ENCODE measurements at regions not wholly inside any gene's neighbourhood (a gene's known extent, or its start where the extent isn't known, plus 50 kb on each side); places are given as distances from the start of the nearest gene placed in this dataset.

DNA sequence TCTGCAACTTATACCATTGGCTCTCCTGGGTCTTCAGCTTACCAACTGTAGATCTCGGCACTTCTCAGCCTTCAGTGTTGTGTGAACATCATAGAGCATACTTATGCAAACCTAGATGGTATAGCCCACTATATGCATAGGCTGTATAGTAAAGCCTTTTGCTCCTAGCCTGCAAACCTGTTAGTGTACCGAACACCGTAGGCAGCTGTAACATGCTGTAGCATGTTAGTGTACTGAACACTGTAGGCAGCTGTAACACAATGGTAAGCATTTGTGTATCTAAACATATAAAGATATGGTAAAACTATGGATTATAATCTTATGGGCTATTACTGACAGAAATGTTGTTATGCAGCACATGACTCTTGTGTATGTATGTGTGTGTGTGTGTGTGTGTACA lies 256.9 kb downstream of the WDR11 start:
- H3K4me1 ChIP-seq (ENCODE audit: insufficient read depth, insufficient read length) = no peaks in the 10 kb centered on the region
- H3K9ac ChIP-seq (ENCODE audit: insufficient read length, low read depth) = no peak overlapping the region
- H3K9me3 ChIP-seq (ENCODE audit: insufficient read depth, low read length) = no peaks in the 10 kb centered on the region
- DNase-seq (ENCODE audit: low read depth, low spot score) = no peak
- TF ChIP-seq ZNF274 (IDR thresholded peaks at IDR 0.05; ENCODE audit: low read depth, low read length) (no peak), YY1 (IDR thresholded peaks at IDR 0.05; ENCODE audit: insufficient read depth, insufficient read length) (no peak), SUZ12 (IDR thresholded peaks at IDR 0.05; ENCODE audit: extremely low read depth, insufficient read depth, insufficient read length) (no peak)
- H3K36me3 ChIP-seq (ENCODE audit: insufficient read depth, insufficient read length, low read length) = no peaks in the 10 kb centered on the region
- no peaks in the 10 kb centered on the region for H3K27me3 ChIP-seq (ENCODE audit: insufficient read depth, insufficient read length)
- no peak overlapping the region for H3K4me3 ChIP-seq (ENCODE audit: insufficient read length, low read depth)

GRCh38 chr10:121110369-121110768 lies 259.2 kb downstream of the WDR11 start:
- no peaks in the 10 kb centered on the region for H3K4me1 ChIP-seq (ENCODE audit: insufficient read depth, insufficient read length)
- no peaks in the 10 kb centered on the region for H3K9me3 ChIP-seq (ENCODE audit: insufficient read depth, low read length)
- H3K9ac ChIP-seq (ENCODE audit: insufficient read length, low read depth) = no peak overlapping the region
- no peaks in the 10 kb centered on the region for H3K27me3 ChIP-seq (ENCODE audit: insufficient read depth, insufficient read length)
- H3K36me3 ChIP-seq (ENCODE audit: insufficient read depth, insufficient read length, low read length) = no peaks in the 10 kb centered on the region
- H3K4me3 ChIP-seq (ENCODE audit: insufficient read length, low read depth) = no peak overlapping the region
- no peak for TF ChIP-seq YY1 (IDR thresholded peaks at IDR 0.05; ENCODE audit: insufficient read depth, insufficient read length)
- TF ChIP-seq ZNF274 (IDR thresholded peaks at IDR 0.05; ENCODE audit: low read depth, low read length) = no peak
- TF ChIP-seq SUZ12 (IDR thresholded peaks at IDR 0.05; ENCODE audit: extremely low read depth, insufficient read depth, insufficient read length) = no peak
- no peak for DNase-seq (ENCODE audit: low read depth, low spot score)

GRCh38 chr10:121112136-121112535 lies 261.0 kb downstream of the WDR11 start:
- TF ChIP-seq SUZ12 (IDR thresholded peaks at IDR 0.05; ENCODE audit: extremely low read depth, insufficient read depth, insufficient read length) (no peak), YY1 (IDR thresholded peaks at IDR 0.05; ENCODE audit: insufficient read depth, insufficient read length) (no peak), ZNF274 (IDR thresholded peaks at IDR 0.05; ENCODE audit: low read depth, low read length) (no peak)
- H3K4me1 ChIP-seq (ENCODE audit: insufficient read depth, insufficient read length) = no peaks in the 10 kb centered on the region
- no peaks in the 10 kb centered on the region for H3K9me3 ChIP-seq (ENCODE audit: insufficient read depth, low read length)
- no peaks in the 10 kb centered on the region for H3K27me3 ChIP-seq (ENCODE audit: insufficient read depth, insufficient read length)
- no peaks in the 10 kb centered on the region for H3K36me3 ChIP-seq (ENCODE audit: insufficient read depth, insufficient read length, low read length)
- no peak overlapping the region for H3K9ac ChIP-seq (ENCODE audit: insufficient read length, low read depth)
- no peak overlapping the region for H3K4me3 ChIP-seq (ENCODE audit: insufficient read length, low read depth)
- no peak for DNase-seq (ENCODE audit: low read depth, low spot score)

DNA sequence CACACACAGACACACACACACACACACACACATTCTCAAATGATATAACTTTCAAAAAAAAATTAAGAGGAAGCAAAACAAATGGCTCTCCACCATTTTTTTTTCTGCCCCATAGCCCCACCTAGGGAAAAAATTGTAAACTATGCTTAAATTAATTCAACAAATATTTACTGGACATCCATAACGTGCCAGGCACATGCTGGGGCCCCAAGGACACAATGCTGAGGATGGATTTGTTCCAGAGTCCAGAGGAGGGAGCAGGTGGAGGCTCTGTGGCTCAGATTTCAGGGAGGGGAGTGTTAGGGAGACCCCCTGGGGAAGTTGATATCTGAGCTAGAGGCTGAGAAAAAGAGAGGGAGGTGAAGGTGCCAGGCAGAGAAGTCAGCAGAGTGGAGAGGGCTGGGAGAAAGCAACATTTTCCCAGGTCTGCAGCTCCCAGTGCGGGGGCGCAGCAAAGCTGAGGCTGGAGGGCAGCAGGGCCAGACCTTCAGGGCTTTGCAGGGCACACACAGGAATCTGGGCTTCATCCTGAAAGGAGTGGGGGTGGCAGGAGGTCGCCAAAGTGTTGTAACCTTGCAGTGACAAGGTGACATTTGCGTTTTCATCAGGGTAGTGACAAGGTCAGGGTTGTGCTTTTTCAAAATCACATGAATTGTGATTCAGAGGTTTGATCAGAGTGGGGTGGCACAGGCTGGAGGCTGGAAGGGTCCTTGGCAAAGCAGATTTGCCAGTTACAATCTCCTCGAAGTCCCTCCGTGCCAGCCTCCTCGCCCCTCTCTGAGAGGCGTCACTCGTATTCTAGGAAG lies 261.6 kb downstream of the WDR11 start:
- no peak for DNase-seq (ENCODE audit: low read depth, low spot score)
- H3K9ac ChIP-seq (ENCODE audit: insufficient read length, low read depth) = no peak overlapping the region
- no peak for TF ChIP-seq YY1 (IDR thresholded peaks at IDR 0.05; ENCODE audit: insufficient read depth, insufficient read length)
- no peak for TF ChIP-seq ZNF274 (IDR thresholded peaks at IDR 0.05; ENCODE audit: low read depth, low read length)
- no peak for TF ChIP-seq SUZ12 (IDR thresholded peaks at IDR 0.05; ENCODE audit: extremely low read depth, insufficient read depth, insufficient read length)
- H3K9me3 ChIP-seq (ENCODE audit: insufficient read depth, low read length) = no peaks in the 10 kb centered on the region
- H3K27me3 ChIP-seq (ENCODE audit: insufficient read depth, insufficient read length) = no peaks in the 10 kb centered on the region
- H3K36me3 ChIP-seq (ENCODE audit: insufficient read depth, insufficient read length, low read length) = no peaks in the 10 kb centered on the region
- no peaks in the 10 kb centered on the region for H3K4me1 ChIP-seq (ENCODE audit: insufficient read depth, insufficient read length)
- H3K4me3 ChIP-seq (ENCODE audit: insufficient read length, low read depth) = no peak overlapping the region

GRCh38 chr10:121113385-121113696 lies 262.2 kb downstream of the WDR11 start:
- DNase-seq (ENCODE audit: low read depth, low spot score) = no peak
- TF ChIP-seq SUZ12 (IDR thresholded peaks at IDR 0.05; ENCODE audit: extremely low read depth, insufficient read depth, insufficient read length) (no peak), ZNF274 (IDR thresholded peaks at IDR 0.05; ENCODE audit: low read depth, low read length) (no peak), YY1 (IDR thresholded peaks at IDR 0.05; ENCODE audit: insufficient read depth, insufficient read length) (no peak)
- H3K27me3 ChIP-seq (ENCODE audit: insufficient read depth, insufficient read length) = no peaks in the 10 kb centered on the region
- H3K4me3 ChIP-seq (ENCODE audit: insufficient read length, low read depth) = no peak overlapping the region
- no peak overlapping the region for H3K9ac ChIP-seq (ENCODE audit: insufficient read length, low read depth)
- H3K9me3 ChIP-seq (ENCODE audit: insufficient read depth, low read length) = no peaks in the 10 kb centered on the region
- H3K36me3 ChIP-seq (ENCODE audit: insufficient read depth, insufficient read length, low read length) = no peaks in the 10 kb centered on the region
- H3K4me1 ChIP-seq (ENCODE audit: insufficient read depth, insufficient read length) = no peaks in the 10 kb centered on the region

DNA sequence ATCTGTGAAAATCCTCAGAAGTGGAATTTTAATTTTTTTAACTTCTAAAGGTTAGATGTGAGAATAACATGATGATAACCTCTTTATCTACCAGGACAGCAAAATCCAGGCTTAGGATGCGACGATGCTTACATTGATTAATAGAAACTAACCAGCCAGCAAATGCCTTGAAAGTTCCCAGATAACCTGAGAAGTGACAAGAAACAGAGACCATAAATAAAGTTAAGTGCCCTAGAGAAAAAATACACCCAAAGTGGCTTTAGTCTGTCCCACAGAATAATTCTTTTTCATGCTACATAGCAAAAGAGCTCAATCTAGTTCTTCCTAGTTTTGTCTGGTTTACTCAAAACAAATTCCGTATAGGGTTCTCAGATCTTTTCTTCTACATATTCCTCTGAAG lies 262.7 kb downstream of the WDR11 start:
- no peaks in the 10 kb centered on the region for H3K36me3 ChIP-seq (ENCODE audit: insufficient read depth, insufficient read length, low read length)
- DNase-seq (ENCODE audit: low read depth, low spot score) = no peak

DNA sequence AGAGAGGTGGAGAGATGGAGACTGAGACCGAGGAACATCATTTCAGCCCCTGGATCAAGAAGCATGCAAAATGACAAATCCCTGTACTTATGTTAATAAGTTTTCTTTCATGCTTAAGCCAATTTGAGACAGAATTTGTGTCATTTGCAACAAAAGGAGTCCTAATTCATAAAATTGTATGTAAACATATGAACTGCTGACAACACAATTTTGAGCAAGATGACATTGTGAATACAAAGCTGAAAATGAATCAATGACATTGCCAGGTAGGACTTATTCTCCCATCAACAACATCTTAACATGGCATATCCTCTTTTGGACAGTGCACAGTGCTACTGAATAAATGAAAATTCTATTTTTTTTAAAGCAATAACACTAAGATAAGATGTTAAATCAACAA lies 264.0 kb downstream of the WDR11 start:
- TF ChIP-seq ZNF274 (IDR thresholded peaks at IDR 0.05; ENCODE audit: low read depth, low read length) (no peak), YY1 (IDR thresholded peaks at IDR 0.05; ENCODE audit: insufficient read depth, insufficient read length) (no peak)

More for the DNA sequence above, 262.7 kb downstream of the WDR11 start:
- Histone ChIP-seq H3K27me3 (ENCODE audit: insufficient read depth, insufficient read length) (no peaks in the 10 kb centered on the region), H3K9ac (ENCODE audit: insufficient read length, low read depth) (no peak overlapping the region), H3K4me3 (ENCODE audit: insufficient read length, low read depth) (no peak overlapping the region), H3K4me1 (ENCODE audit: insufficient read depth, insufficient read length) (no peaks in the 10 kb centered on the region), H3K9me3 (ENCODE audit: insufficient read depth, low read length) (no peaks in the 10 kb centered on the region)
- TF ChIP-seq YY1 (IDR thresholded peaks at IDR 0.05; ENCODE audit: insufficient read depth, insufficient read length) = no peak
- no peak for TF ChIP-seq SUZ12 (IDR thresholded peaks at IDR 0.05; ENCODE audit: extremely low read depth, insufficient read depth, insufficient read length)
- no peak for TF ChIP-seq ZNF274 (IDR thresholded peaks at IDR 0.05; ENCODE audit: low read depth, low read length)

More for the DNA sequence above, 264.0 kb downstream of the WDR11 start:
- no peaks in the 10 kb centered on the region for H3K27me3 ChIP-seq (ENCODE audit: insufficient read depth, insufficient read length)
- no peaks in the 10 kb centered on the region for H3K9me3 ChIP-seq (ENCODE audit: insufficient read depth, low read length)
- H3K4me3 ChIP-seq (ENCODE audit: insufficient read length, low read depth) = no peak overlapping the region
- H3K36me3 ChIP-seq (ENCODE audit: insufficient read depth, insufficient read length, low read length) = no peaks in the 10 kb centered on the region
- DNase-seq (ENCODE audit: low read depth, low spot score) = no peak
- H3K4me1 ChIP-seq (ENCODE audit: insufficient read depth, insufficient read length) = no peaks in the 10 kb centered on the region
- no peak overlapping the region for H3K9ac ChIP-seq (ENCODE audit: insufficient read length, low read depth)
